ENCODE measurements at regions not wholly inside any gene's neighbourhood (a gene's known extent, or its start where the extent isn't known, plus 50 kb on each side); places are given as distances from the start of the nearest gene placed in this dataset.

DNA sequence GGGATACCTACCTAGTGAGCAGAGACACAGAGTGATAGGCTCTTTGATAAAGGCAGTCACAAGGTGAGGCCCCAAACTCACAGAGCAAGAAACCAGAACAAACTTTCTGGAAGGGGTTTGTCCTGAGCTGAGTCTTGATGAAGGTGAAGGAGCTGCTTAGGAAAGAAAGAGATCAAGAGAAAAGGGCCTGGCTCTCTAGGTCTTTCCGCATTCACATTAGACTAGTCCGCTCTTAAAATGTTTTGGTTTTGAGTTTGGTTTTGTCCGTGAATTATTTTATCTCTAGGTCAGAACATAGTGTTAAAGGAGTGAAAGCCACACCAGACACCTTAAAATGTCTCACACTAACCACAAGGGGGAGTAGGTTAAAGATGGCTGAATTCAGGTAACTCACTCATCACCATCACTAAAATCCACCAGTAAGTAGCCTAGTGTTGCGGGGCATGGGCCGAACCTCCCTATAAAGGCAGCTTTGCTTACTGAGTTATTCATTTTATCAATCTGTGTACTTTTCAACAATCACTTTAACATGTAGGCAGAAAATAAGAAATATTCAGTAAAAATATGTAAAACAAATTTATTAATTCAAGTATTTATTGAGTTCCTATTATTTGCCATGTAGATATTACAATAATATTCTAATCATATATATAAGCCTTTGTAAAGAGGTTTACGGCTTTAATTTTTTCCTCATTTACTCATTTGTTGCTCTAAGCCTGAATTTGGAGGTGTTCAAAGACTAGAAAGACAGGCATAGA lies 121.5 kb upstream of the TSC22D2 start:
- Histone ChIP-seq H3K27ac (ENCODE audit: low read depth, low read length) (no peak overlapping the region), H4K5ac (ENCODE audit: low read length) (no peak overlapping the region), H3K56ac (ENCODE audit: low read length) (no peak overlapping the region), H3K27me3 (ENCODE audit: insufficient read depth, low read length, poor library complexity) (no peaks in the 10 kb centered on the region), H3K23ac (ENCODE audit: low read length) (no peak overlapping the region), H3K4me3 (ENCODE audit: low read length) (no peak overlapping the region), H3K4me1 (ENCODE audit: control insufficient read depth, low read depth, low read length) (no peaks in the 10 kb centered on the region), H2BK15ac (replicated peaks; ENCODE audit: low read depth) (no peak overlapping the region), H3K18ac (ENCODE audit: low read length) (peak overlapping the region; percentile 80), H3K36me3 (ENCODE audit: control insufficient read depth, insufficient read depth, low read length) (no peaks in the 10 kb centered on the region), H3K79me2 (ENCODE audit: control insufficient read depth, insufficient read depth, low read length) (no peaks in the 10 kb centered on the region), H3K4ac (ENCODE audit: low read depth, low read length) (no peak overlapping the region), H2BK5ac (ENCODE audit: low read length) (no peak overlapping the region), H2BK120ac (ENCODE audit: low read depth, low read length) (no peak overlapping the region), H3K9ac (ENCODE audit: low read length) (no peak overlapping the region), H3K79me1 (ENCODE audit: low read length) (no peaks in the 10 kb centered on the region), H3K4me2 (ENCODE audit: low read length) (no peak overlapping the region), H4K8ac (ENCODE audit: low read depth, low read length) (no peak overlapping the region), H2AK5ac (ENCODE audit: low read length) (no peak overlapping the region)
- no CpG with 5 or more reads among the region's 6 CpGs for WGBS (ENCODE audit: extremely low coverage, insufficient coverage, low lambda C conversion rate)
- peak; percentile 84 for DNase-seq

DNA sequence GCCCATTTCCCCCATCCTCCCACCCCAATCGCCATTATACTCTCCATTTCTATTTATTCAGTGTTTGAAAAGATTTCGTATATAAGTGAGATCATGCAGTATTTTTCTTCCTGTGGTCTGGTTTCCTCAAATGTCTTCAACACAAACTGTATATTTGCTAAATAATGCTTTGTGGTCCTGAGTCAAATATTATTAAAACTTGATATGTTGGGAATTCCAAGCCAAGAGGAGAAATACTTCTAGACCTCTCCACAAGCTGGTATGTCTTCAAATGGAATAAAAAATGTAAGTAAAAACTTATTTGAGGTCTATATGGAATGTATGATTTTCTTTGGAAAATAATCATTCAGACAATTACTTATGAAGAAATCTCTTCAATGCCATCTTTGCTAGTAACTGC lies 122.5 kb upstream of the TSC22D2 start:
- Histone ChIP-seq H3K4me1 (ENCODE audit: control insufficient read depth, low read depth, low read length) (no peaks in the 10 kb centered on the region), H3K4ac (ENCODE audit: low read depth, low read length) (no peak overlapping the region)
- WGBS (ENCODE audit: extremely low coverage, insufficient coverage, low lambda C conversion rate): 100% methylated on average over 2 of the region's 2 CpGs

DNA sequence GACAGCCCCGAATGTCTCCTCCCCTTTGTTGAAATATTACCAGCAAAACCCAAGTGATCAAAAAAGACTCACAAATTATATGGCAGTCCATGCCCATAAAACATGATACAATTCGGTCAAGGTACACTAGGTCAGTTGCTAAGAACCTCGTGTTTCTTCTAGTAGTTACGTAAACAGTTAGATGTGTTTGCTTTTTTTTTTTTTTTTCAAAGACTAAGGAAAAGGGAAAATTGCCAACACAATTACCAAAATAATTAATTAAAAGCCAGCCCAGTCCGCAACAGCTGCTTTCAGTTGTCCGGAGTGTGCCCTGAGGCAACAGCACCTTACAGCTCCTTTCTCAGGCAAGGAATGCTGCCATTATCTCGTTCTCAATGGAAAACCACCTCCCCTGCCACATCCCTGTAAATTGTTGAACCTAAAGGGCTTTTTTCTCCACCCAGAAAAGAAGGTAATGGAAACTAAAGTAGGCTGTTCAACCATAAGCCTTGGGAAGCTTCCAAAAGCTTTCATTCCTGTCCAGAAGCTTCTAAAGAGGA lies 129.2 kb upstream of the TSC22D2 start:
- Histone ChIP-seq H2AK5ac (ENCODE audit: low read length) (no peak overlapping the region), H3K4me1 (ENCODE audit: control insufficient read depth, low read depth, low read length) (no peaks in the 10 kb centered on the region), H2BK120ac (ENCODE audit: low read depth, low read length) (no peak overlapping the region), H3K79me2 (ENCODE audit: control insufficient read depth, insufficient read depth, low read length) (no peaks in the 10 kb centered on the region), H2BK15ac (replicated peaks; ENCODE audit: low read depth) (no peak overlapping the region), H4K8ac (ENCODE audit: low read depth, low read length) (no peak overlapping the region), H3K4me3 (ENCODE audit: low read length) (no peak overlapping the region), H3K18ac (ENCODE audit: low read length) (no peak overlapping the region), H3K27ac (ENCODE audit: low read depth, low read length) (no peak overlapping the region), H3K27me3 (ENCODE audit: insufficient read depth, low read length, poor library complexity) (no peaks in the 10 kb centered on the region), H2BK5ac (ENCODE audit: low read length) (no peak overlapping the region), H4K5ac (ENCODE audit: low read length) (no peak overlapping the region), H3K56ac (ENCODE audit: low read length) (no peak overlapping the region), H3K79me1 (ENCODE audit: low read length) (no peaks in the 10 kb centered on the region), H3K36me3 (ENCODE audit: control insufficient read depth, insufficient read depth, low read length) (no peaks in the 10 kb centered on the region), H3K4me2 (ENCODE audit: low read length) (no peak overlapping the region), H3K9ac (ENCODE audit: low read length) (no peak overlapping the region), H3K23ac (ENCODE audit: low read length) (no peak overlapping the region), H3K4ac (ENCODE audit: low read depth, low read length) (no peak overlapping the region)
- WGBS (ENCODE audit: extremely low coverage, insufficient coverage, low lambda C conversion rate): no CpG with 5 or more reads among the region's 7 CpGs
- peak; percentile 71 for DNase-seq

More for the DNA sequence above, 122.5 kb upstream of the TSC22D2 start:
- Histone ChIP-seq H3K18ac (ENCODE audit: low read length) (no peak overlapping the region), H2AK5ac (ENCODE audit: low read length) (no peak overlapping the region), H3K4me2 (ENCODE audit: low read length) (no peak overlapping the region), H4K8ac (ENCODE audit: low read depth, low read length) (no peak overlapping the region), H2BK5ac (ENCODE audit: low read length) (no peak overlapping the region), H3K23ac (ENCODE audit: low read length) (no peak overlapping the region), H2BK15ac (replicated peaks; ENCODE audit: low read depth) (no peak overlapping the region), H3K4me3 (ENCODE audit: low read length) (no peak overlapping the region), H3K27me3 (ENCODE audit: insufficient read depth, low read length, poor library complexity) (no peaks in the 10 kb centered on the region), H3K27ac (ENCODE audit: low read depth, low read length) (no peak overlapping the region), H3K56ac (ENCODE audit: low read length) (no peak overlapping the region), H3K9ac (ENCODE audit: low read length) (no peak overlapping the region), H4K5ac (ENCODE audit: low read length) (no peak overlapping the region), H2BK120ac (ENCODE audit: low read depth, low read length) (no peak overlapping the region), H3K79me2 (ENCODE audit: control insufficient read depth, insufficient read depth, low read length) (no peaks in the 10 kb centered on the region), H3K79me1 (ENCODE audit: low read length) (no peaks in the 10 kb centered on the region), H3K36me3 (ENCODE audit: control insufficient read depth, insufficient read depth, low read length) (no peaks in the 10 kb centered on the region)
- no peak for DNase-seq

DNA sequence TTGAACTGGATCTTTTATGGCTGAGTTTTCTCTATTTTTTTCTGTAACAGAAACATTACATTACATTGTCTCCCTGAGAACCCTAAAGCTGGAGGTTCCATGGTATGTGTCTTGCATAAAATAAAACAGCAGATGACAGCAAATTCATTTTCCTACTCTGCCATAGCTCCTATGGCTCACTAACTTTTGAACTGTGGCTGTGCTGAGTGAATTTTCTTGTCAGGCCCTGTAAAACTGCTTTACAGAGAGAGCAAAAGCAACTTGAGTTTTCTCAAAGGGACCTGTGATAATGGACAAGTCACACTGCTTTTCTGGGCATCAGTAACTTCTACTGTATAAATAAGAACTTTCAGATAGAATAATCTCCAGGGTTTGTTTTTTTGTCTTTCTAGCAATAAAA lies 129.9 kb upstream of the TSC22D2 start:
- Histone ChIP-seq H3K79me1 (ENCODE audit: low read length) (no peaks in the 10 kb centered on the region), H4K8ac (ENCODE audit: low read depth, low read length) (no peak overlapping the region), H3K4me3 (ENCODE audit: low read length) (no peak overlapping the region), H3K56ac (ENCODE audit: low read length) (no peak overlapping the region), H2BK120ac (ENCODE audit: low read depth, low read length) (no peak overlapping the region), H3K9ac (ENCODE audit: low read length) (no peak overlapping the region), H3K27me3 (ENCODE audit: insufficient read depth, low read length, poor library complexity) (no peaks in the 10 kb centered on the region), H3K79me2 (ENCODE audit: control insufficient read depth, insufficient read depth, low read length) (no peaks in the 10 kb centered on the region), H2BK15ac (replicated peaks; ENCODE audit: low read depth) (no peak overlapping the region), H2AK5ac (ENCODE audit: low read length) (no peak overlapping the region), H2BK5ac (ENCODE audit: low read length) (no peak overlapping the region), H3K4me1 (ENCODE audit: control insufficient read depth, low read depth, low read length) (no peaks in the 10 kb centered on the region), H4K5ac (ENCODE audit: low read length) (no peak overlapping the region), H3K36me3 (ENCODE audit: control insufficient read depth, insufficient read depth, low read length) (no peaks in the 10 kb centered on the region), H3K4ac (ENCODE audit: low read depth, low read length) (no peak overlapping the region), H3K23ac (ENCODE audit: low read length) (no peak overlapping the region), H3K18ac (ENCODE audit: low read length) (peak overlapping the region; percentile 39), H3K4me2 (ENCODE audit: low read length) (no peak overlapping the region), H3K27ac (ENCODE audit: low read depth, low read length) (no peak overlapping the region)
- DNase-seq: no peak

DNA sequence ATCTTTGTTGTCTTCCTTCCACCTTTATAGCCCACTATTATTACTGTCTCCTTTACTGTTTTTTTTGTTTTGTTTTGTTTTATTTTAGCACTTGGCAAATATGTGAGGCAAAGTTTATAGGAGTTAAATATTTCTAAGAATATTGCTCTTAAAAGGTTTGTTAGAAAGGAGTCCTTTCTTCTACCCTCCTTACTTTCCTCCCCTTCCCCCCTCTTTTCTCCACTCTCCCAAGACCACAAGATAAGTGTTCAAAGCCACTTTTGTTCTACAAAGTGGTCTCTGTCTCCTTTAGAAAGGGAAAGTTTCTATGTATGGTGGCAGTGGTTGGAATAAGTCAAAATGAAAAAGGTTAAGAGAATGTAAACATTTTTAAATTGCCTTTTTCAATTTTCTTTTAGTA lies 130.7 kb upstream of the TSC22D2 start:
- no peak for DNase-seq
- Histone ChIP-seq H3K4me3 (ENCODE audit: low read length) (no peak overlapping the region), H3K4ac (ENCODE audit: low read depth, low read length) (no peak overlapping the region), H4K5ac (ENCODE audit: low read length) (no peak overlapping the region), H3K79me2 (ENCODE audit: control insufficient read depth, insufficient read depth, low read length) (no peaks in the 10 kb centered on the region), H3K27me3 (ENCODE audit: insufficient read depth, low read length, poor library complexity) (no peaks in the 10 kb centered on the region), H2BK15ac (replicated peaks; ENCODE audit: low read depth) (no peak overlapping the region), H3K23ac (ENCODE audit: low read length) (no peak overlapping the region), H3K9ac (ENCODE audit: low read length) (no peak overlapping the region), H3K4me1 (ENCODE audit: control insufficient read depth, low read depth, low read length) (no peaks in the 10 kb centered on the region), H4K8ac (ENCODE audit: low read depth, low read length) (no peak overlapping the region), H3K18ac (ENCODE audit: low read length) (no peak overlapping the region), H2BK120ac (ENCODE audit: low read depth, low read length) (no peak overlapping the region), H3K27ac (ENCODE audit: low read depth, low read length) (no peak overlapping the region), H3K79me1 (ENCODE audit: low read length) (no peaks in the 10 kb centered on the region), H2AK5ac (ENCODE audit: low read length) (no peak overlapping the region), H2BK5ac (ENCODE audit: low read length) (no peak overlapping the region), H3K4me2 (ENCODE audit: low read length) (no peak overlapping the region), H3K36me3 (ENCODE audit: control insufficient read depth, insufficient read depth, low read length) (no peaks in the 10 kb centered on the region), H3K56ac (ENCODE audit: low read length) (no peak overlapping the region)

DNA sequence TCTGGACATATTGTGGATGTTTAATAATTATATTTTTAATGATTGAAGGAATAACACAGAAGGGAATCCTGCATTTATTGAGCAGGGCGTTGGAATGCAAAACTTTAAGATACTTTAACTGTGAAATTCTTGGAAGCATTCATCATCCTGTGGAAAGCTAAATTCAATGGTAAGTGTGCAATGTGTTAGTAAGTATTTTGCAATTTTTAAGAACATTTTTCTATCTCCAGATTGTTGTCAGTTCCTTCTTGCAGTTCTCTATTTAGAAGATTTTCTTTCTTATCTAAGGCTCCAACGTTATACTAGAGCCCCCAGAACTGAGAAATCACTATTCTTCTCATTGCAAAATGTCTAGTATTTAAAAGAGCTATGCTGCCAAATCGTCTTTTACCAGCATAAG lies 132.2 kb upstream of the TSC22D2 start:
- Histone ChIP-seq H3K4me3 (ENCODE audit: low read length) (no peak overlapping the region), H2AK5ac (ENCODE audit: low read length) (no peak overlapping the region), H3K4me2 (ENCODE audit: low read length) (no peak overlapping the region), H4K8ac (ENCODE audit: low read depth, low read length) (no peak overlapping the region), H3K79me1 (ENCODE audit: low read length) (no peaks in the 10 kb centered on the region), H4K5ac (ENCODE audit: low read length) (no peak overlapping the region), H3K23ac (ENCODE audit: low read length) (no peak overlapping the region), H3K56ac (ENCODE audit: low read length) (no peak overlapping the region), H3K27ac (ENCODE audit: low read depth, low read length) (no peak overlapping the region), H3K18ac (ENCODE audit: low read length) (no peak overlapping the region), H3K4me1 (ENCODE audit: control insufficient read depth, low read depth, low read length) (no peaks in the 10 kb centered on the region), H2BK15ac (replicated peaks; ENCODE audit: low read depth) (no peak overlapping the region), H3K27me3 (ENCODE audit: insufficient read depth, low read length, poor library complexity) (no peaks in the 10 kb centered on the region), H3K79me2 (ENCODE audit: control insufficient read depth, insufficient read depth, low read length) (no peaks in the 10 kb centered on the region), H3K9ac (ENCODE audit: low read length) (no peak overlapping the region), H3K4ac (ENCODE audit: low read depth, low read length) (no peak overlapping the region), H2BK5ac (ENCODE audit: low read length) (no peak overlapping the region), H2BK120ac (ENCODE audit: low read depth, low read length) (no peak overlapping the region), H3K36me3 (ENCODE audit: control insufficient read depth, insufficient read depth, low read length) (no peaks in the 10 kb centered on the region)
- DNase-seq: no peak
- WGBS (ENCODE audit: extremely low coverage, insufficient coverage, low lambda C conversion rate): 100% methylated on average over 1 of the region's 3 CpGs

Data from mesendoderm (in vitro differentiated cells).